Progenitor cell of endocrine pancreas (in vitro differentiated cells): ENCODE measurements at regions not wholly inside any gene's neighbourhood (a gene's known extent, or its start where the extent isn't known, plus 50 kb on each side); places are given as distances from the start of the nearest gene placed in this dataset.

Experiments used
- DNase-seq: peaks from one replicate; pipeline ENCODE4 v3.0.0; 2021; ENCODE audit warnings: low spot score; ENCODE audit not compliant: unreplicated experiment
- H3K27ac Mint-ChIP-seq: 2 replicates; pipeline ENCODE4 v1.8.0; 2021; ENCODE audit warnings: mild to moderate bottlenecking, moderate library complexity, mixed read lengths
- H3K27me3 Mint-ChIP-seq: 2 replicates; pipeline ENCODE4 v1.8.0; 2021; ENCODE audit warnings: mixed read lengths
- H3K36me3 Mint-ChIP-seq: 2 replicates; pipeline ENCODE4 v1.8.0; 2022; ENCODE audit warnings: mixed read lengths; ENCODE audit not compliant: insufficient read depth
- H3K4me1 Mint-ChIP-seq: 2 replicates; pipeline ENCODE4 v1.8.0; 2021; ENCODE audit warnings: low read depth, mixed read lengths
- H3K4me3 Mint-ChIP-seq: 2 replicates; pipeline ENCODE4 v1.8.0; 2021; ENCODE audit warnings: low read depth, mild to moderate bottlenecking, moderate library complexity, mixed read lengths
- H3K9me3 Mint-ChIP-seq: 2 replicates; pipeline ENCODE4 v1.8.0; 2021; ENCODE audit warnings: low read depth, mixed read lengths
- TF ChIP-seq, protein P1 (sequence below): fragments of 200-600 bp; sonication (generic); IDR thresholded peaks from one replicate; pipeline ENCODE4 v1.5.0; 2021; ENCODE audit warnings: antibody characterized with exemption, mild to moderate bottlenecking; ENCODE audit not compliant: unreplicated experiment

DNA sequence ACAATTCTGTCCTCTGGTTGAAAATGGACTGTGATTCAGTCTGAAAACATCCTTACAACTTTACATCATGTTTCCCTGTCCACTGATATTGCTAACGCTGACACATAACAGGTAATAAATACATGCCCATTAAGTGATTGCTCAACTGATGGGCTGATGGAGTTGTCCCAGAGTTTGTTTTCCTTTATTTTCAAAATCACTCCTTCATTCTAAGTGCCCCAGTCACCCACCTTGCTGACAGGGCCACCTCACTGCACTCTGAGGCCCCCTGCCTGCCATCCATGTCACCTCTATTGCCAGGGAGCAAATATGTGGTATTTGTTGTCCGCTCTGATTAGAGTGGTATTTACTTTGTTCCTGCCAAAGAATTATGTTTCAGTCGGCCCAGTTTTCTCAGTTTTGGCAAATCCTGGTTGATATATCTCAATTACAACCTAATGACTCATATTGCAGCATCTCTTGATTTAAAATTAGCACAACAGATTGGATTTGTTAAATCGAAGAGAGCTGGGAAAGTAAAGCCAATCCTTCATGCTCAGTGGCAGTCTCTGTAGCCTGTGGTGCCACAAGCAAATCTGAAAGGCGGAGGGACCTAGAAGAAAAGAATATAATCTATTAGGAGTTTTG, 105.1 kb downstream of the RDH14 start:
- H3K4me3 Mint-ChIP-seq: no peak overlapping the region
- no peaks in the 10 kb centered on the region for H3K36me3 Mint-ChIP-seq
- H3K27ac Mint-ChIP-seq: peak overlapping the region; percentile 54
- DNase-seq: peak; percentile 11
- peaks cover 9% of the 10 kb centered on the region for H3K9me3 Mint-ChIP-seq
- TF ChIP-seq, protein P1, sequence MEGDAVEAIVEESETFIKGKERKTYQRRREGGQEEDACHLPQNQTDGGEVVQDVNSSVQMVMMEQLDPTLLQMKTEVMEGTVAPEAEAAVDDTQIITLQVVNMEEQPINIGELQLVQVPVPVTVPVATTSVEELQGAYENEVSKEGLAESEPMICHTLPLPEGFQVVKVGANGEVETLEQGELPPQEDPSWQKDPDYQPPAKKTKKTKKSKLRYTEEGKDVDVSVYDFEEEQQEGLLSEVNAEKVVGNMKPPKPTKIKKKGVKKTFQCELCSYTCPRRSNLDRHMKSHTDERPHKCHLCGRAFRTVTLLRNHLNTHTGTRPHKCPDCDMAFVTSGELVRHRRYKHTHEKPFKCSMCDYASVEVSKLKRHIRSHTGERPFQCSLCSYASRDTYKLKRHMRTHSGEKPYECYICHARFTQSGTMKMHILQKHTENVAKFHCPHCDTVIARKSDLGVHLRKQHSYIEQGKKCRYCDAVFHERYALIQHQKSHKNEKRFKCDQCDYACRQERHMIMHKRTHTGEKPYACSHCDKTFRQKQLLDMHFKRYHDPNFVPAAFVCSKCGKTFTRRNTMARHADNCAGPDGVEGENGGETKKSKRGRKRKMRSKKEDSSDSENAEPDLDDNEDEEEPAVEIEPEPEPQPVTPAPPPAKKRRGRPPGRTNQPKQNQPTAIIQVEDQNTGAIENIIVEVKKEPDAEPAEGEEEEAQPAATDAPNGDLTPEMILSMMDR: peak; percentile 58
- H3K27me3 Mint-ChIP-seq: peaks cover 4% of the 10 kb centered on the region
- H3K4me1 Mint-ChIP-seq: peaks cover 11% of the 10 kb centered on the region

DNA sequence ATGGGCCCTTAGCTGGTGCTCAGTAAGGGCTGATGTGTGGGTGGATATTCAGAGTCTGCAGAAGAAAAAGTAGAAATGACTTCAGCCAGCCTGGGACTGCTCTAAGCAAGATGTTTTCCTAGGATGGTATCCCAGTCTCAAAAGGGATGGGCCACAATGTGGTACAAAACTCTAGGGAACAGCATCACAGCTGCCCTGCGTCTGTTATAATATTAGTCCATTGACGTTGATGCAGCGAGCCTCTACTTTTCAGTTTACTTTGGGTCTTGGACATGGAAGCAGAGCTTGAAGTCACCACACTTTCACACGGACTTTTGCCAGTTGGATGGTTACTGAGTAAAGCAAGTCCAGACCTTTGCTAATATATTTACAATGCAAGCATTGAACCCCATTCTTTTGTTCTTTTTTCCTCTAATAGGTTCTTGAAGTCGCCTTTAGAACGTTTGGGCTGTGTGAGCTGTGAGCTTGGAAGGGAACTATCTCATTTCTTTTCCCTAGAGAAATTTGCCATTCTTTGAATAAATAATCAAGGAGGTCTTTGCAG, 105.7 kb downstream of the RDH14 start:
- no peak overlapping the region for H3K4me3 Mint-ChIP-seq
- no peak overlapping the region for H3K27ac Mint-ChIP-seq
- TF ChIP-seq, protein P1: no peak
- peaks cover 4% of the 10 kb centered on the region for H3K27me3 Mint-ChIP-seq
- peaks cover 11% of the 10 kb centered on the region for H3K4me1 Mint-ChIP-seq
- no peaks in the 10 kb centered on the region for H3K36me3 Mint-ChIP-seq
- peaks cover 8% of the 10 kb centered on the region for H3K9me3 Mint-ChIP-seq
- no peak for DNase-seq

DNA sequence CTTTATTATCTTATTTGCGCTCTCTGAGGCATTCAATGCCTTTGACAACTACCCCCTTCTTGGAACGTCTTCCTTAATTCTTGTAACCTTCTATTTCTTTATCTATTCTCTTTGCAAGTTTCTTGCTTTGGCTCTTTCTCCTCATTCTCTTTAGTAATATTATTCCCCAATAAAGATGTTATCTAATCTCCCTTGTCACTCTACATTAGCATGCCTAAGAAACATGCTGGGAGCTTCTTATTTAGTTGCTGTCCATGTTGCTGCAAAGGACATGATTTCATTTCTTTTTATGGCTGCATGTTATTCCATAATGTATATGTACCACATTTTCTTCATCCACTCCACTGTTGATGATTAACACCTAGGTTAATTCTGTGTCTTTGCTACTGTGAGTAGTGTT, 113.7 kb downstream of the RDH14 start:
- Mint-ChIP-seq H3K27me3 (peaks cover 12% of the 10 kb centered on the region), H3K9me3 (no peaks in the 10 kb centered on the region), H3K36me3 (no peaks in the 10 kb centered on the region), H3K4me1 (no peaks in the 10 kb centered on the region), H3K4me3 (no peak overlapping the region), H3K27ac (no peak overlapping the region)
- no peak for DNase-seq
- TF ChIP-seq, protein P1: no peak

DNA sequence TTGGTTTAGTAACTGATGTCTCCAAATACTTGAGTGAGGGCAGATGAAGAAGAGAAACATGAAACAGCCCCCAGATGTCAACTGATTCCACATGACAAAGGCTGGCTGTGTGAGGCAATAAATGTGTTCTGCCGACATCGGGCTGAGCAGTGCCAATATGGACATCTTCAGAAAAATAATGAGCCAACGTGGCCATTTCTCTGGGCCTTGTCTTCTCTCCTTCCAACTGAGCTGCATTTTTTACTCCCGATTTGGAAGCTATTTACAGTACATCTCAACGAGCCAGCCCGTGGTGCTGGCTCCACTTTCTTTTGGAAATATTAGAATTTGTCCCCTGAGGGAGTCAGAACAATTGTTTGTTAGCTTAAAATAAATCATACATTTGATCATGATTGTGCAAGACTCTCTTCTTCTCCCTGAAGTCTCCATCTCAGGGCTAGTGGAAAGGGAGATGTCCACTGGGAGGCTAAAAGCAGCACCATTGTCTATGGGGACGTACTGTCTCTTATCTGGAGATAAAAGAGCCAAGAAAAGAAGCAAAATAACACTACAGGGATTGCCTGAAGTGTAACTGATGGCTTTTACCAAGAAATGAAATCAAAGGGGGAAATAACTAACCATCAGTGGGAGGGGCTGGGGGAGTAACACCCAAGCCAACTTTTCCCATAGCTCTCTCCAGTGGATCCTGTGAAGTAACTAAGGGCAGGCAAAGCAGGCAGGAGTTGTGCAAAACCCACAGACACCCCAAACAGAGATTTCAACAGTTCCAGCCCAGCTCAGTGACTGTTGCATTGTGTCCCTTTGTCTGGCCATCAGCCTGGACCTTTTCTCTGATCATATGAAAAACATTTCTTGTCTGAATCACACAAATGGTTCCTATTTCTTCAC, 114.8 kb downstream of the RDH14 start:
- TF ChIP-seq, protein P1: no peak
- no peak for DNase-seq
- Mint-ChIP-seq H3K36me3 (no peaks in the 10 kb centered on the region), H3K4me1 (peaks cover 2% of the 10 kb centered on the region), H3K27me3 (peaks cover 15% of the 10 kb centered on the region), H3K27ac (no peak overlapping the region), H3K9me3 (no peaks in the 10 kb centered on the region), H3K4me3 (no peak overlapping the region)

DNA sequence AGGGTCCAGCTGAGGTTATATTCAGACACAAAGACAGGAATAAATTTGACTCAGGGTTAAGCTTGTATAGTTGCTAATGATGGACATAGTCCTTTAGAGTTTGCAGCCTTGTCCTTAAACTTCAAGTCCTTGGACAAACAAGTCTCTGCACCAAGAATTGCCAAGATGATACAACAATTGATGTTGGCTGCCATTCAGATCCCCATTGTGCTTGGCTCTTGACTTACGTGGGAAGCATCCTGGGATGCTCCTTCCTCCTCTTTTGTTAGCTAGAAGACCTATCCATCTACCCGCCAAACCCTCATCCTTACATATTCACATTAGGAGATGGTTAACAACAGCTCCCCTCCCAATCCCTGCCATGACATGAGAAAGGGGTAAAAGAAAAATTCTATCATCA, 115.6 kb downstream of the RDH14 start:
- no peak overlapping the region for H3K27ac Mint-ChIP-seq
- H3K4me3 Mint-ChIP-seq: no peak overlapping the region
- H3K9me3 Mint-ChIP-seq: no peaks in the 10 kb centered on the region
- peaks cover 15% of the 10 kb centered on the region for H3K27me3 Mint-ChIP-seq
- no peaks in the 10 kb centered on the region for H3K36me3 Mint-ChIP-seq
- DNase-seq: no peak
- peaks cover 2% of the 10 kb centered on the region for H3K4me1 Mint-ChIP-seq
- TF ChIP-seq, protein P1: no peak
